CD4-positive, alpha-beta T cell (primary cell): ENCODE measurements at regions not wholly inside any gene's neighbourhood (a gene's known extent, or its start where the extent isn't known, plus 50 kb on each side); places are given as distances from the start of the nearest gene placed in this dataset.

Source experiments
- ATAC-seq: fragments of 200-7000 bp; cut with Tn5 transposase; one replicate; pipeline ENCODE4 v1.10.0; 2022; ENCODE audit warnings: mild to moderate bottlenecking; ENCODE audit not compliant: poor library complexity
- CTCF ChIA-PET: fragments of 350-600 bp; sonication (Branson Sonifier 250); formaldehyde crosslinking; loops from one replicate; lab custom pipeline; 2021; ENCODE audit warnings: antibody characterized with exemption, inconsistent platforms; lab: Charles Lee
- POLR2A ChIA-PET: fragments of 350-600 bp; sonication (Branson Sonifier 250); formaldehyde crosslinking; loops from one replicate; lab custom pipeline; 2021; ENCODE audit warnings: antibody characterized with exemption, inconsistent platforms; lab: Charles Lee
- DNase-seq, 14 experiments: peaks; one replicate each; pipeline ENCODE4 v3.0.0-alpha.2; 2013 to 2020; ENCODE audit warnings: mixed read lengths in 2 of 14
- H3K27ac ChIP-seq, 2 donors: one replicate each; pipeline versions ENCODE4 v1.5.1 to v1.7.0; 2013; ENCODE audit warnings: low read length in 2 of 2, low read depth in 1 of 2, mild to moderate bottlenecking in 1 of 2
- H3K27me3 ChIP-seq, 2 experiments: 1 replicate in 1 of 2; 2 replicates in 1 of 2; pipeline versions ENCODE4 v1.6.1 to v1.7.0; 2013; ENCODE audit warnings: low read length in 2 of 2, control low read depth in 1 of 2, mild to moderate bottlenecking in 1 of 2, moderate library complexity in 1 of 2; ENCODE audit not compliant: insufficient read depth in 2 of 2, control insufficient read depth in 1 of 2
- H3K36me3 ChIP-seq: one replicate; pipeline ENCODE4 v1.6.1; 2013; ENCODE audit warnings: low read length, control low read depth; ENCODE audit not compliant: insufficient read depth
- H3K4me1 ChIP-seq: one replicate; pipeline ENCODE4 v1.6.1; 2013; ENCODE audit warnings: low read length, control low read depth; ENCODE audit not compliant: insufficient read depth
- H3K4me3 ChIP-seq: one replicate; pipeline ENCODE4 v1.5.1; 2013; ENCODE audit warnings: mild to moderate bottlenecking, low read length, moderate library complexity
- H3K9me3 ChIP-seq, 2 experiments: 1 replicate in 1 of 2; 2 replicates in 1 of 2; pipeline versions ENCODE4 v1.6.1 to v1.7.0; 2013; ENCODE audit warnings: low read length in 2 of 2, mild to moderate bottlenecking in 2 of 2, control low read depth in 1 of 2, moderate library complexity in 1 of 2; ENCODE audit not compliant: control insufficient read depth in 1 of 2, insufficient read depth in 1 of 2
- H3K27ac Mint-ChIP-seq: one replicate; pipeline ENCODE4 v1.8.0; 2020; ENCODE audit warnings: mixed read lengths
- H3K27me3 Mint-ChIP-seq: one replicate; pipeline ENCODE4 v1.8.0; 2021; ENCODE audit warnings: mixed read lengths
- H3K36me3 Mint-ChIP-seq: one replicate; pipeline ENCODE4 v1.8.0; 2021; ENCODE audit warnings: low read depth, mixed read lengths
- H3K4me1 Mint-ChIP-seq: one replicate; pipeline ENCODE4 v1.8.0; 2021; ENCODE audit warnings: low read depth, mixed read lengths
- H3K4me3 Mint-ChIP-seq: one replicate; pipeline ENCODE4 v1.8.0; 2020; ENCODE audit warnings: mild to moderate bottlenecking, mixed read lengths
- H3K9me3 Mint-ChIP-seq: one replicate; pipeline ENCODE4 v1.8.0; 2020; ENCODE audit warnings: mixed read lengths
- intact Hi-C, 2 experiments: fragments of 100-400 bp; cut with DNase I in 1 of 2; cut with micrococcal nuclease in 1 of 2; formaldehyde crosslinking; loops; one replicate each; pipeline versions ENCODE4 v1.15.1 to v1.9.0; 2023 to 2025; cut with DNase I, micrococcal nuclease
- TF ChIP-seq, protein P1 (sequence below): fragments of 200-600 bp; IDR thresholded peaks from one replicate; pipeline ENCODE4 v1.8.0; 2022; ENCODE audit warnings: antibody characterized with exemption, mild to moderate bottlenecking

DNA sequence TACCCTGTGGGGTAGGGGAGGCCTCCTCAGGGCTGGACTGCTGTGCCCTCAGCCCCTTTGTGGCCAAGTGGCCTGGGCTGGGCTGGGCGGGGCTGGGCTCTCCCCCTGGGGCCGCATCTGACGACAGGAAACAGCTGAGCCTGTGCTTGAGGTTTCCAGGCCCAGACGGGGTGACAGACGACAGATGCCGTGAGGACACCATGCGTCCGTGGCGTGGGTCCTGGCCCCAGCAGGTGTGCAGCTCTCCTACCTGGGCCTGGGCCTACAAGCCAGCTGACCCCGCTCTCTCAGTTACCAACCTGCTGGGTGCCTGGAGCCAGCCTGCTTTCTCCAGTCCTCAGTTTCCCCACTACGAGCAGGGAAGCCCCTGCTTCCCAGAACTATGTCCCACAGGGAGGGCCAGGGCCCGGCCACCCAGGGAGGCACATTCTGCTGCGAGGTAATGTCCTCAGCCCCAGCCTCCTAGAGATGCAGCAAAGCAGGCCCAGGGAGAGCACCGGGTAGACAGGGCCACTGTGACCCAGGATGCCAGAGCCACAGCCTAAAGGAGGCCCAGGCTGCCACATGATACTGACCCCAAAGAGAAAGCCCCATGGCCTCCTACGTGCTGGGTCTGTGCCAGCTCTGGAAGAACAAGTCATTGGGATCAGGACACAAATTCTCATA, 181.3 kb downstream of the IGLL1 start:
- Histone ChIP-seq H3K9me3 (no peaks in the 10 kb centered on the region), H3K4me3 (no peak overlapping the region), H3K27ac (no peak overlapping the region), H3K36me3 (no peaks in the 10 kb centered on the region), H3K4me1 (peaks cover 5% of the 10 kb centered on the region), H3K27me3 (peaks cover 0 to 2% of the 10 kb centered on the region in 2 experiments)
- CTCF ChIA-PET: no interaction called here
- no peaks in the 10 kb centered on the region for H3K36me3 Mint-ChIP-seq
- ATAC-seq: no peak
- peak in 1 of 14 experiments; percentile 12 for DNase-seq
- intact Hi-C loops: no loop called here
- TF ChIP-seq, protein P1, sequence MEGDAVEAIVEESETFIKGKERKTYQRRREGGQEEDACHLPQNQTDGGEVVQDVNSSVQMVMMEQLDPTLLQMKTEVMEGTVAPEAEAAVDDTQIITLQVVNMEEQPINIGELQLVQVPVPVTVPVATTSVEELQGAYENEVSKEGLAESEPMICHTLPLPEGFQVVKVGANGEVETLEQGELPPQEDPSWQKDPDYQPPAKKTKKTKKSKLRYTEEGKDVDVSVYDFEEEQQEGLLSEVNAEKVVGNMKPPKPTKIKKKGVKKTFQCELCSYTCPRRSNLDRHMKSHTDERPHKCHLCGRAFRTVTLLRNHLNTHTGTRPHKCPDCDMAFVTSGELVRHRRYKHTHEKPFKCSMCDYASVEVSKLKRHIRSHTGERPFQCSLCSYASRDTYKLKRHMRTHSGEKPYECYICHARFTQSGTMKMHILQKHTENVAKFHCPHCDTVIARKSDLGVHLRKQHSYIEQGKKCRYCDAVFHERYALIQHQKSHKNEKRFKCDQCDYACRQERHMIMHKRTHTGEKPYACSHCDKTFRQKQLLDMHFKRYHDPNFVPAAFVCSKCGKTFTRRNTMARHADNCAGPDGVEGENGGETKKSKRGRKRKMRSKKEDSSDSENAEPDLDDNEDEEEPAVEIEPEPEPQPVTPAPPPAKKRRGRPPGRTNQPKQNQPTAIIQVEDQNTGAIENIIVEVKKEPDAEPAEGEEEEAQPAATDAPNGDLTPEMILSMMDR: no peak
- no peaks in the 10 kb centered on the region for H3K27me3 Mint-ChIP-seq
- no peaks in the 10 kb centered on the region for H3K4me1 Mint-ChIP-seq
- POLR2A ChIA-PET: no interaction called here
- H3K9me3 Mint-ChIP-seq: no peaks in the 10 kb centered on the region
- H3K4me3 Mint-ChIP-seq: no peak overlapping the region
- no peak overlapping the region for H3K27ac Mint-ChIP-seq

DNA sequence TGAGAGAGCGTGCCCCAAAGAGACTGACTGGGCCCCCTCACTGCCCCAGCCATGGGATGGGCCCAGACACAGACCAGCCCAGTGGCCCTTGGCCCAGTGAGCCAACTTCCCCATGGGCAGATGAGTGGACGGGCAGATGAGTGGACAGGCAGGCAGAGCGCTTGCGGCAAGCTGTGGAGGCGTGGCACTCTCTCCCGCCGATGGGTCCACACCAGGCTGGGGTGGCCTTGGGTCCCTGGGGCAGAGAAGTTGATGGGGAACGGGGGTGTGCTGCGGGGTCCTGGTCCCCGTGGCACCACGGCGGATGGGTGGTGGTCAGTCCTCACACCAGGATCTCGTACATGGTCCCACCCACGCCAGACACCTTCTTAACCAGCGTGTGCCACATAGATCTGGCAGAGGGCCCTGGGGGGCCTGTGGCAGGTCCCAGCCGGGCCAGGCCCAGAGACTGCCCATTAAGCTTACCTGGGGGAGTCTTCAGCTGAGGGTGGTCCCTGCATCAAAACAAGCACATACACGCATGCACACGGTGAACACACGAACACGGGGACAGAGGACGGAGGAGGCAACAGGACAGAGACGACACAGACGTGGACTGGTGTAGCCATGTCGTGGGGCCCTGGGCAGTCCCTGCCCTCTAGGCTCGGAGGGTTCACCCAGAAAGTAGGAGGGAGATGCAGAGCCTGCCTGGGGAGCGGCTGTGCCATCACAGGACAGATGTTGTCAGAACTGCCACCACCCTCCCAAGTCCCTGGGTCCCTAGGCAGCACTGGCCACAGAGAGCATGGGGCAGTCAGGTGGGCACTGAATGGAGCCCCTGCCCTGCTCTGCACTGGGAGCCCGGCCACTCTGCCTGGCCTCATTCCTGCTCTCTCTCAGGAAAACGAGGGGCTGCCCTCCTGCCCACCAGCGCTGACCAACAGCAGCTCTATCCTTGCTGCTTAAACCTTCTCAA, 182.2 kb downstream of the IGLL1 start:
- intact Hi-C loops: no loop called here
- ChIA-PET POLR2A (no interaction called here), CTCF (no interaction called here)
- no peaks in the 10 kb centered on the region for H3K9me3 Mint-ChIP-seq
- ATAC-seq (no peak), DNase-seq (peak in 1 of 14 experiments; percentile 9)
- no peaks in the 10 kb centered on the region for H3K27me3 Mint-ChIP-seq
- Histone ChIP-seq H3K9me3 (no peaks in the 10 kb centered on the region), H3K36me3 (no peaks in the 10 kb centered on the region), H3K4me1 (peaks cover 3% of the 10 kb centered on the region), H3K4me3 (no peak overlapping the region), H3K27me3 (peaks cover 0 to 2% of the 10 kb centered on the region in 2 experiments), H3K27ac (no peak overlapping the region)
- TF ChIP-seq, protein P1: no peak
- H3K27ac Mint-ChIP-seq: no peak overlapping the region
- no peaks in the 10 kb centered on the region for H3K4me1 Mint-ChIP-seq
- no peak overlapping the region for H3K4me3 Mint-ChIP-seq
- H3K36me3 Mint-ChIP-seq: no peaks in the 10 kb centered on the region

DNA sequence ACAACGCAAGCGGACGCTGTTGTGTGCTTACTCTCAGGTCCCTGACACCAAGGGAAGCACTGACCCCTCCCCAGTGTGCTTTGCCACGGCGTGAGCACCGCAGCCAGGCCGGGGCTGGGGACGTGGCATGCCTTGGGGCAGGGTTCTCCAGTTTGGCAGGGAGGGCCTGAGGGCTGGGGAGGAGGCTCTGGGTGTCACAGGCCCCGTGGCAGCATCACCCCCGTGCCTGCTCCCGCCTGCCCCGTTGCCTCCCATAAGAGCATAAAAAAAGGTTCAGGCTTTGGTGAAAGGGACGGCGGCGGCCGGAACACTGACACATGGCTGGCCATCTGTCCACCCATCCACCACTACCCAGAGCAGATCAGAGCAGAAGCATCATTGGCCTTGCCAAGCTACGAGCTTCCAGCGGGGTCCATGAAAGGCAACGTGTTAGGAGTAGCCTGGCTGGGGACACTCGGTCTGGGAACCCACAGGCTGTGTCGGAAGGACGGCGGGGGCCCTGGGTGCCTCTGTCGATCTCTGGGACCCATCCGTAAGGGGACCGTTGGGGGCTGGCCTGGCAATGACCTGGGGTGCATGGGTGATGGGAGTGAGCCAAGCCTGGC, 183.0 kb downstream of the IGLL1 start:
- Histone ChIP-seq H3K27me3 (peaks cover 0 to 2% of the 10 kb centered on the region in 2 experiments), H3K9me3 (no peaks in the 10 kb centered on the region), H3K36me3 (no peaks in the 10 kb centered on the region), H3K4me1 (no peaks in the 10 kb centered on the region), H3K4me3 (no peak overlapping the region), H3K27ac (no peak overlapping the region)
- no peak overlapping the region for H3K4me3 Mint-ChIP-seq
- intact Hi-C loops: no loop called here
- ATAC-seq (no peak), DNase-seq (peak in 1 of 14 experiments; percentile 13)
- ChIA-PET POLR2A (no interaction called here), CTCF (no interaction called here)
- H3K27ac Mint-ChIP-seq: no peak overlapping the region
- no peaks in the 10 kb centered on the region for H3K4me1 Mint-ChIP-seq
- H3K27me3 Mint-ChIP-seq: no peaks in the 10 kb centered on the region
- TF ChIP-seq, protein P1: no peak
- no peaks in the 10 kb centered on the region for H3K9me3 Mint-ChIP-seq
- H3K36me3 Mint-ChIP-seq: no peaks in the 10 kb centered on the region
